HG02884 (cell line): ENCODE measurements at regions not wholly inside any gene's neighbourhood (a gene's known extent, or its start where the extent isn't known, plus 50 kb on each side); places are given as distances from the start of the nearest gene placed in this dataset.

Experiments
- ATAC-seq: cut with Tn5 transposase; IDR thresholded peaks from one replicate; pipeline ENCODE4 v1.9.1; 2021; ENCODE audit warnings: mild to moderate bottlenecking, moderate library complexity; ENCODE audit not compliant: unreplicated experiment

GRCh38 chr13:103405297-103405696 lies 339.1 kb upstream of the SLC10A2 start:
- ATAC-seq, result no peak

- ATAC-seq, result no peak
Observed at GRCh38 chr13:103403814-103404213, 337.6 kb upstream of the SLC10A2 start.

- no peak for ATAC-seq
Observed at GRCh38 chr13:103403148-103403740, 337.0 kb upstream of the SLC10A2 start.

GRCh38 chr13:103395139-103395538 lies 328.9 kb upstream of the SLC10A2 start:
- ATAC-seq, result no peak

GRCh38 chr13:103394618-103395017 lies 328.4 kb upstream of the SLC10A2 start:
- no peak for ATAC-seq

- ATAC-seq, result no peak
Observed at GRCh38 chr13:103391936-103392335, 325.7 kb upstream of the SLC10A2 start.

GRCh38 chr13:103388839-103389238 lies 322.6 kb upstream of the SLC10A2 start:
- no peak for ATAC-seq

- no peak for ATAC-seq
Observed at GRCh38 chr13:103386341-103386740, 320.1 kb upstream of the SLC10A2 start.

GRCh38 chr13:103373916-103374315 lies 307.7 kb upstream of the SLC10A2 start:
- no peak for ATAC-seq

- ATAC-seq, result no peak
Observed at GRCh38 chr13:103371271-103371670, 305.1 kb upstream of the SLC10A2 start.

GRCh38 chr13:103370790-103371189 lies 304.6 kb upstream of the SLC10A2 start:
- no peak for ATAC-seq

- ATAC-seq, result no peak
Observed at GRCh38 chr13:103358255-103358932, 292.2 kb upstream of the SLC10A2 start.

- no peak for ATAC-seq
Observed at GRCh38 chr13:103356226-103356864, 290.1 kb upstream of the SLC10A2 start.

- ATAC-seq, result no peak
Observed at GRCh38 chr13:103354171-103354570, 288.0 kb upstream of the SLC10A2 start.

GRCh38 chr13:103351035-103351828 lies 285.0 kb upstream of the SLC10A2 start:
- no peak for ATAC-seq

GRCh38 chr13:103350147-103350546 lies 283.9 kb upstream of the SLC10A2 start:
- ATAC-seq, result no peak

GRCh38 chr13:103349211-103349980 lies 283.2 kb upstream of the SLC10A2 start:
- no peak for ATAC-seq

GRCh38 chr13:103335241-103335640 lies 269.0 kb upstream of the SLC10A2 start:
- no peak for ATAC-seq

- no peak for ATAC-seq
Observed at GRCh38 chr13:103331924-103332323, 265.7 kb upstream of the SLC10A2 start.

- no peak for ATAC-seq
Observed at GRCh38 chr13:103328899-103329298, 262.7 kb upstream of the SLC10A2 start.

- no peak for ATAC-seq
Observed at GRCh38 chr13:103326326-103326725, 260.1 kb upstream of the SLC10A2 start.
